Fibroblast of lung (primary cell): ENCODE measurements at regions not wholly inside any gene's neighbourhood (a gene's known extent, or its start where the extent isn't known, plus 50 kb on each side); places are given as distances from the start of the nearest gene placed in this dataset.

ENCODE experiments used
- DNase-seq, 2 donors: peaks; one replicate each; pipeline versions ENCODE4 v3.0.0 to v3.0.0-alpha.2; 2010; ENCODE audit warnings: low read depth in 2 of 2
- H2AFZ ChIP-seq: 2 replicates; pipeline ENCODE4 v1.5.1; 2012; ENCODE audit warnings: low read length, control low read depth, inconsistent platforms
- H3K27ac ChIP-seq: 2 replicates; pipeline ENCODE4 v1.5.1; 2011; ENCODE audit warnings: low read length, control low read depth; ENCODE audit not compliant: insufficient read depth
- H3K27me3 ChIP-seq: 2 replicates; pipeline ENCODE4 v1.5.1; 2011; ENCODE audit warnings: mild to moderate bottlenecking, low read length; ENCODE audit not compliant: control insufficient read depth, insufficient read depth
- H3K36me3 ChIP-seq: 2 replicates; pipeline ENCODE4 v1.5.1; 2011; ENCODE audit warnings: low read length; ENCODE audit not compliant: control insufficient read depth, insufficient read depth
- H3K4me1 ChIP-seq: 2 replicates; pipeline ENCODE4 v1.5.1; 2011; ENCODE audit warnings: low read length; ENCODE audit not compliant: control insufficient read depth, insufficient read depth; ENCODE audit errors: extremely low read depth
- H3K4me2 ChIP-seq: 2 replicates; pipeline ENCODE4 v1.5.1; 2011; ENCODE audit warnings: low read length, control low read depth; ENCODE audit not compliant: insufficient read depth; ENCODE audit errors: extremely low read depth
- H3K4me3 ChIP-seq, 4 experiments: fragments of 200-600 bp in 1 of 4; sonication (generic) in 1 of 4; replicated peaks in 1 of 4; 2 replicates each; pipeline ENCODE4 v1.5.1; 2011 to 2016; ENCODE audit warnings: low read length in 4 of 4, low read depth in 3 of 4, mild to moderate bottlenecking in 3 of 4, control low read depth in 2 of 4, inconsistent platforms in 1 of 4, mixed read lengths in 1 of 4; ENCODE audit not compliant: insufficient read depth in 1 of 4; ENCODE audit errors: control extremely low read depth in 1 of 4
- H3K79me2 ChIP-seq: 2 replicates; pipeline ENCODE4 v1.5.1; 2012; ENCODE audit warnings: mild to moderate bottlenecking, low read length, inconsistent platforms; ENCODE audit not compliant: control insufficient read depth, insufficient read depth
- H3K9ac ChIP-seq: 2 replicates; pipeline ENCODE4 v1.5.1; 2011; ENCODE audit warnings: mild to moderate bottlenecking, low read length, control low read depth; ENCODE audit not compliant: insufficient read depth
- H3K9me3 ChIP-seq: 2 replicates; pipeline ENCODE4 v1.5.1; 2012; ENCODE audit warnings: low read depth, low read length; ENCODE audit not compliant: control insufficient read depth, insufficient read depth
- H4K20me1 ChIP-seq: 2 replicates; pipeline ENCODE4 v1.5.1; 2011; ENCODE audit warnings: low read length; ENCODE audit not compliant: control insufficient read depth, insufficient read depth; ENCODE audit errors: extremely low read depth
- EZH2 ChIP-seq: IDR thresholded peaks from 2 replicates; pipeline ENCODE4 v1.5.1; 2012; ENCODE audit warnings: low read length, control low read depth, mild to moderate bottlenecking; ENCODE audit errors: missing control alignments
- TF ChIP-seq, protein P1 (sequence below), 2 donors: IDR thresholded peaks in 1 of 2; conservative IDR thresholded peaks in 1 of 2; 1 replicate in 1 of 2; 2 replicates in 1 of 2; pipeline ENCODE4 v1.5.1; 2011 to 2012; ENCODE audit warnings: low read length in 2 of 2, control low read depth in 1 of 2, inconsistent platforms in 1 of 2, low read depth in 1 of 2, mild to moderate bottlenecking in 1 of 2

- H4K20me1 ChIP-seq, result no peaks in the 10 kb centered on the region
- no peaks in the 10 kb centered on the region for H3K4me1 ChIP-seq
- DNase-seq, result no peak
- no peak overlapping the region for H2AFZ ChIP-seq
- no peak overlapping the region for H3K27ac ChIP-seq
- no peak overlapping the region for H3K4me2 ChIP-seq
- H3K79me2 ChIP-seq, result no peaks in the 10 kb centered on the region
- no peak for TF ChIP-seq EZH2
- H3K36me3 ChIP-seq, result no peaks in the 10 kb centered on the region
- no peak overlapping the region for H3K9ac ChIP-seq
- no peak overlapping the region for H3K4me3 ChIP-seq
- H3K27me3 ChIP-seq, result no peaks in the 10 kb centered on the region
- H3K9me3 ChIP-seq, result no peaks in the 10 kb centered on the region
These were observed 822.0 kb downstream of the KCNJ18 start for GRCh38 chr17:22514315-22514714.

DNA sequence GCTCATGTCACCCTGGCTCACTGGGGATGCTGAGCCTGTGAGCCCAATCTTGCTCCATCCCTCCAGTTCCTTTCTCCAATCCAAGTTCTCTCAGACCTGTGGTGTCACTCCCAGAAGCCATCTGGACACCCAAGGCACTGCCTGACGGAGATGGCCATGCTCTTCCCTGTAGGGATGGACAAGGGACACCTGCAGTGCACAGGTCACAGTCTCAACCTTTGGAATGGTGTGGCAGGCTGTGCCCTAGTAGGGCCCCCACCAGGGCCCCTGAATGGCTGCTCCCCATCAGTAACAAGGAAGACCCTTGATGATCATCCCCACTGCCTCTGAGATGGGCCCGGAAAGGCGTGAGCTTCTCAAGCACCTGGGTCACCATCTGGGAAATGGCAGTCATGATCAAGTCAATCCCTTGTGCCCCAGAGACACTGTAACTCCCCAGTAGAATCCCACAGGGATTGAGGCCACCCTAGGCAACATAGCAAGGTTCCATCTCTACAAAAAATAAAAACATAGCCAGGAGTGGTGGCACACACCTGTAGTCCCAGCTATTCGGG is 822.5 kb downstream of the KCNJ18 start:
- H3K79me2 ChIP-seq, result no peaks in the 10 kb centered on the region
- H3K4me1 ChIP-seq, result no peaks in the 10 kb centered on the region
- H3K36me3 ChIP-seq, result no peaks in the 10 kb centered on the region
- DNase-seq, result no peak
- H3K9ac ChIP-seq, result no peak overlapping the region
- H3K27ac ChIP-seq, result no peak overlapping the region
- no peaks in the 10 kb centered on the region for H3K27me3 ChIP-seq
- H3K9me3 ChIP-seq, result no peaks in the 10 kb centered on the region
- no peak overlapping the region for H3K4me2 ChIP-seq
- no peak overlapping the region for H3K4me3 ChIP-seq
- TF ChIP-seq EZH2, result no peak
- TF ChIP-seq, protein P1, sequence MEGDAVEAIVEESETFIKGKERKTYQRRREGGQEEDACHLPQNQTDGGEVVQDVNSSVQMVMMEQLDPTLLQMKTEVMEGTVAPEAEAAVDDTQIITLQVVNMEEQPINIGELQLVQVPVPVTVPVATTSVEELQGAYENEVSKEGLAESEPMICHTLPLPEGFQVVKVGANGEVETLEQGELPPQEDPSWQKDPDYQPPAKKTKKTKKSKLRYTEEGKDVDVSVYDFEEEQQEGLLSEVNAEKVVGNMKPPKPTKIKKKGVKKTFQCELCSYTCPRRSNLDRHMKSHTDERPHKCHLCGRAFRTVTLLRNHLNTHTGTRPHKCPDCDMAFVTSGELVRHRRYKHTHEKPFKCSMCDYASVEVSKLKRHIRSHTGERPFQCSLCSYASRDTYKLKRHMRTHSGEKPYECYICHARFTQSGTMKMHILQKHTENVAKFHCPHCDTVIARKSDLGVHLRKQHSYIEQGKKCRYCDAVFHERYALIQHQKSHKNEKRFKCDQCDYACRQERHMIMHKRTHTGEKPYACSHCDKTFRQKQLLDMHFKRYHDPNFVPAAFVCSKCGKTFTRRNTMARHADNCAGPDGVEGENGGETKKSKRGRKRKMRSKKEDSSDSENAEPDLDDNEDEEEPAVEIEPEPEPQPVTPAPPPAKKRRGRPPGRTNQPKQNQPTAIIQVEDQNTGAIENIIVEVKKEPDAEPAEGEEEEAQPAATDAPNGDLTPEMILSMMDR (conservative IDR thresholded peaks at IDR 0.05 in 1 of 2, IDR thresholded peaks at IDR 0.05 in 1 of 2; ENCODE audit: low read depth in 1 of 2, low read length in 2 of 2), result no peak
- H4K20me1 ChIP-seq, result no peaks in the 10 kb centered on the region
- H2AFZ ChIP-seq, result no peak overlapping the region

- Histone ChIP-seq H3K9me3 (no peaks in the 10 kb centered on the region), H4K20me1 (no peaks in the 10 kb centered on the region), H3K4me3 (no peak overlapping the region), H3K79me2 (no peaks in the 10 kb centered on the region), H3K4me2 (no peak overlapping the region), H3K27ac (no peak overlapping the region), H3K9ac (no peak overlapping the region), H3K36me3 (no peaks in the 10 kb centered on the region), H3K27me3 (no peaks in the 10 kb centered on the region), H3K4me1 (no peaks in the 10 kb centered on the region), H2AFZ (no peak overlapping the region)
- TF ChIP-seq, protein P1 (conservative IDR thresholded peaks at IDR 0.05 in 1 of 2, IDR thresholded peaks at IDR 0.05 in 1 of 2; ENCODE audit: low read depth in 1 of 2, low read length in 2 of 2), result no peak
- no peak for TF ChIP-seq EZH2
- no peak for DNase-seq
These were observed 823.3 kb downstream of the KCNJ18 start for GRCh38 chr17:22515599-22515998.
